GM19397 (cell line): ENCODE measurements at regions not wholly inside any gene's neighbourhood (a gene's known extent, or its start where the extent isn't known, plus 50 kb on each side); places are given as distances from the start of the nearest gene placed in this dataset.
"Not testable (repeated sequence)": the region's sequence is repeated elsewhere in the genome, so short reads cannot be mapped to it uniquely, and the experiment has no call there.

Experiments
- ATAC-seq: cut with Tn5 transposase; IDR thresholded peaks from one replicate; pipeline ENCODE4 v1.9.1; 2021; ENCODE audit warnings: mild to moderate bottlenecking, moderate library complexity; ENCODE audit not compliant: unreplicated experiment

- no peak for ATAC-seq
Measured at GRCh38 chr15:79738143-79738542, 158.7 kb downstream of the MTHFS start.

GRCh38 chr15:79740561-79740960 is 156.3 kb downstream of the MTHFS start:
- ATAC-seq, result no peak

GRCh38 chr15:79743032-79743431 is 153.8 kb downstream of the MTHFS start:
- no peak for ATAC-seq

GRCh38 chr15:79744485-79744884 is 152.3 kb downstream of the MTHFS start:
- not testable (repeated sequence) for ATAC-seq

- no peak for ATAC-seq
Measured at GRCh38 chr15:79756365-79756764, 140.4 kb downstream of the MTHFS start.

- ATAC-seq, result no peak
Measured at GRCh38 chr15:79765081-79765480, 131.7 kb downstream of the MTHFS start.

GRCh38 chr15:79769069-79769481 is 127.7 kb downstream of the MTHFS start:
- ATAC-seq, result no peak

GRCh38 chr15:79769933-79770759 is 126.7 kb downstream of the MTHFS start:
- ATAC-seq, result no peak

GRCh38 chr15:79773128-79773527 is 123.7 kb downstream of the MTHFS start:
- ATAC-seq, result no peak

GRCh38 chr15:79775821-79776220 is 121.0 kb downstream of the MTHFS start:
- no peak for ATAC-seq

- ATAC-seq, result no peak
Measured at GRCh38 chr15:79777916-79778315, 118.9 kb downstream of the MTHFS start.

GRCh38 chr15:79778378-79778990 is 118.3 kb downstream of the MTHFS start:
- no peak for ATAC-seq

GRCh38 chr15:79779746-79780145 is 117.1 kb downstream of the MTHFS start:
- no peak for ATAC-seq

- ATAC-seq, result not testable (repeated sequence)
Measured at GRCh38 chr15:79782307-79782706, 114.5 kb downstream of the MTHFS start.
